ENCODE measurements at regions not wholly inside any gene's neighbourhood (a gene's known extent, or its start where the extent isn't known, plus 50 kb on each side); places are given as distances from the start of the nearest gene placed in this dataset.

GRCh38 chr2:146241023-146241422 is 1603.8 kb upstream of the ACVR2A start:
- DNase-seq: no peak

- no peak for DNase-seq
Observed at GRCh38 chr2:146240391-146240790, 1604.4 kb upstream of the ACVR2A start.

- no peak for DNase-seq
Observed at GRCh38 chr2:146239392-146240135, 1605.3 kb upstream of the ACVR2A start.

GRCh38 chr2:146238254-146238966 is 1606.4 kb upstream of the ACVR2A start:
- DNase-seq: no peak

- no peak for DNase-seq
Observed at GRCh38 chr2:146235158-146235557, 1609.7 kb upstream of the ACVR2A start.

GRCh38 chr2:146229508-146230155 is 1615.2 kb upstream of the ACVR2A start:
- DNase-seq: no peak

GRCh38 chr2:146228466-146229058 is 1616.3 kb upstream of the ACVR2A start:
- DNase-seq: no peak

- no peak for DNase-seq
Observed at GRCh38 chr2:146228020-146228393, 1616.8 kb upstream of the ACVR2A start.

GRCh38 chr2:146227152-146228019 is 1617.4 kb upstream of the ACVR2A start:
- no peak for DNase-seq

- no peak for DNase-seq
Observed at GRCh38 chr2:146226077-146226476, 1618.8 kb upstream of the ACVR2A start.

- DNase-seq: no peak
Observed at GRCh38 chr2:146221826-146222225, 1623.0 kb upstream of the ACVR2A start.

GRCh38 chr2:146220957-146221356 is 1623.9 kb upstream of the ACVR2A start:
- no peak for DNase-seq

GRCh38 chr2:146214394-146214929 is 1630.4 kb upstream of the ACVR2A start:
- DNase-seq: no peak

GRCh38 chr2:146213674-146214073 is 1631.2 kb upstream of the ACVR2A start:
- no peak for DNase-seq

- DNase-seq: no peak
Observed at GRCh38 chr2:146212602-146213001, 1632.2 kb upstream of the ACVR2A start.

- DNase-seq: no peak
Observed at GRCh38 chr2:146209842-146210275, 1635.0 kb upstream of the ACVR2A start.

GRCh38 chr2:146207901-146208300 is 1636.9 kb upstream of the ACVR2A start:
- DNase-seq: no peak

- no peak for DNase-seq
Observed at GRCh38 chr2:146207417-146207816, 1637.4 kb upstream of the ACVR2A start.

- DNase-seq: no peak
Observed at GRCh38 chr2:146203064-146203624, 1641.7 kb upstream of the ACVR2A start.

GRCh38 chr2:146193619-146194018 is 1651.2 kb upstream of the ACVR2A start:
- DNase-seq: no peak

GRCh38 chr2:146189541-146189940 is 1655.3 kb upstream of the ACVR2A start:
- DNase-seq: no peak

- no peak for DNase-seq
Observed at GRCh38 chr2:146173934-146174333, 1654.0 kb upstream of the ZEB2 start.

Data from CD4-positive, alpha-beta T cell treated with Interleukin-10 for 1 hour (primary cell).